ENCODE measurements at regions not wholly inside any gene's neighbourhood (a gene's known extent, or its start where the extent isn't known, plus 50 kb on each side); places are given as distances from the start of the nearest gene placed in this dataset.

GRCh38 chr3:118067439-118067838 lies 967.2 kb downstream of the IGSF11 start:
- BruUV-seq (replicated peaks), result no TSS peak
- no peaks in the 10 kb centered on the region for H3K36me3 ChIP-seq (ENCODE audit: control insufficient read depth, insufficient read depth, low read length)
- Mint-ChIP-seq H3K36me3 (ENCODE audit: insufficient read depth, unreplicated experiment) (no peaks in the 10 kb centered on the region), H3K4me3 (ENCODE audit: unreplicated experiment) (no peak overlapping the region), H3K27ac (ENCODE audit: unreplicated experiment) (no peak overlapping the region), H3K4me1 (ENCODE audit: low read depth, unreplicated experiment) (no peaks in the 10 kb centered on the region), H3K27me3 (ENCODE audit: insufficient read depth, unreplicated experiment) (no peaks in the 10 kb centered on the region), H3K9me3 (ENCODE audit: unreplicated experiment) (no peaks in the 10 kb centered on the region)
- POLR2A ChIA-PET, result no interaction called here
- CTCF ChIA-PET, result no interaction called here
- H3K9me3 ChIP-seq, result no peaks in the 10 kb centered on the region; the same call in 1 of the 2 replicates
- DNase-seq, result no peak
- no peaks in the 10 kb centered on the region for H3K27me3 ChIP-seq (replicated peaks; ENCODE audit: control insufficient read depth, insufficient read depth, low read length)
- TF ChIP-seq CTCF (IDR thresholded peaks at IDR 0.05; ENCODE audit: insufficient read depth in 1 of 2, low read depth in 1 of 2, low read length in 1 of 2, severe bottlenecking in 1 of 2, unreplicated experiment in 1 of 2), result no peak
- intact Hi-C loops (cut with micrococcal nuclease; ENCODE audit: unreplicated experiment), result no loop called here
- no peak overlapping the region for H3K4me3 ChIP-seq (ENCODE audit: low read depth, low read length)
- H3K4me1 ChIP-seq, result no peaks in the 10 kb centered on the region

GRCh38 chr3:118075873-118076272 lies 958.8 kb downstream of the IGSF11 start:
- Mint-ChIP-seq H3K27me3 (ENCODE audit: insufficient read depth, unreplicated experiment) (no peaks in the 10 kb centered on the region), H3K9me3 (ENCODE audit: unreplicated experiment) (peaks cover 9% of the 10 kb centered on the region), H3K4me3 (ENCODE audit: unreplicated experiment) (no peak overlapping the region), H3K36me3 (ENCODE audit: insufficient read depth, unreplicated experiment) (no peaks in the 10 kb centered on the region), H3K4me1 (ENCODE audit: low read depth, unreplicated experiment) (no peaks in the 10 kb centered on the region), H3K27ac (ENCODE audit: unreplicated experiment) (no peak overlapping the region)
- no TSS peak for BruUV-seq (replicated peaks)
- no peak for TF ChIP-seq CTCF (IDR thresholded peaks at IDR 0.05; ENCODE audit: insufficient read depth in 1 of 2, low read depth in 1 of 2, low read length in 1 of 2, severe bottlenecking in 1 of 2, unreplicated experiment in 1 of 2)
- Histone ChIP-seq H3K9me3 (no peaks in the 10 kb centered on the region), H3K4me1 (no peaks in the 10 kb centered on the region), H3K27me3 (replicated peaks; ENCODE audit: control insufficient read depth, insufficient read depth, low read length) (no peaks in the 10 kb centered on the region), H3K36me3 (ENCODE audit: control insufficient read depth, insufficient read depth, low read length) (no peaks in the 10 kb centered on the region), H3K4me3 (ENCODE audit: low read depth, low read length) (no peak overlapping the region)
- intact Hi-C loops (cut with micrococcal nuclease; ENCODE audit: unreplicated experiment), result no loop called here
- ChIA-PET CTCF (no interaction called here), POLR2A (no interaction called here)
- DNase-seq, result no peak

- ChIA-PET POLR2A (no interaction called here), CTCF (no interaction called here)
- no peaks in the 10 kb centered on the region for H3K36me3 Mint-ChIP-seq (ENCODE audit: insufficient read depth, unreplicated experiment)
- Histone ChIP-seq H3K36me3 (ENCODE audit: control insufficient read depth, insufficient read depth, low read length) (no peaks in the 10 kb centered on the region), H3K27me3 (replicated peaks; ENCODE audit: control insufficient read depth, insufficient read depth, low read length) (no peaks in the 10 kb centered on the region), H3K9me3 (no peaks in the 10 kb centered on the region), H3K4me3 (ENCODE audit: low read depth, low read length) (no peak overlapping the region), H3K4me1 (no peaks in the 10 kb centered on the region)
- peaks cover 9% of the 10 kb centered on the region for H3K9me3 Mint-ChIP-seq (ENCODE audit: unreplicated experiment)
- DNase-seq, result no peak
- H3K27ac Mint-ChIP-seq (ENCODE audit: unreplicated experiment), result no peak overlapping the region
- TF ChIP-seq CTCF (IDR thresholded peaks at IDR 0.05; ENCODE audit: insufficient read depth in 1 of 2, low read depth in 1 of 2, low read length in 1 of 2, severe bottlenecking in 1 of 2, unreplicated experiment in 1 of 2), result no peak
- intact Hi-C loops (cut with micrococcal nuclease; ENCODE audit: unreplicated experiment), result no loop called here
- H3K27me3 Mint-ChIP-seq (ENCODE audit: insufficient read depth, unreplicated experiment), result peaks cover 2% of the 10 kb centered on the region
- BruUV-seq (replicated peaks), result no TSS peak
- no peak overlapping the region for H3K4me3 Mint-ChIP-seq (ENCODE audit: unreplicated experiment)
- no peaks in the 10 kb centered on the region for H3K4me1 Mint-ChIP-seq (ENCODE audit: low read depth, unreplicated experiment)
These were observed 957.3 kb downstream of the IGSF11 start for GRCh38 chr3:118077332-118077731.
